ENCODE measurements at regions not wholly inside any gene's neighbourhood (a gene's known extent, or its start where the extent isn't known, plus 50 kb on each side); places are given as distances from the start of the nearest gene placed in this dataset.

DNA sequence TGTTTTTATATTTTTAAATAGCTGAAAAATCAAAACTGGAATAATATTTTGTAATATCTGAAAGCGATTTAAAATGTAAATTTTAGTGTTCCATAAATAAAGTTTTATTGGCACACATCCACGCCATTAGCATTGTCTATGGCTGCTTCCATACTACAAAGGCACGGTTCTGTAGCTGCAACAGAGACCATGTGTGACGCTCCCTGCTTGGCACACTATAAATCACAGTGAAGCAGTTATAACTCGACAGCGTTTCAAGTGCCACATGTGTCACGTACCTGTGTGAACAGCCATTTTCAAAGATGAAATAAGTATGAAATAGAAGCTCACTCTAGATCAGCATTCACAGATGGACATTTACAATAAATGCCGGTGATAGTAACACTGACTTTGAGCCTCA is 810.1 kb upstream of the WWC1 start:
- no peak for DNase-seq (ENCODE audit: low spot score)

DNA sequence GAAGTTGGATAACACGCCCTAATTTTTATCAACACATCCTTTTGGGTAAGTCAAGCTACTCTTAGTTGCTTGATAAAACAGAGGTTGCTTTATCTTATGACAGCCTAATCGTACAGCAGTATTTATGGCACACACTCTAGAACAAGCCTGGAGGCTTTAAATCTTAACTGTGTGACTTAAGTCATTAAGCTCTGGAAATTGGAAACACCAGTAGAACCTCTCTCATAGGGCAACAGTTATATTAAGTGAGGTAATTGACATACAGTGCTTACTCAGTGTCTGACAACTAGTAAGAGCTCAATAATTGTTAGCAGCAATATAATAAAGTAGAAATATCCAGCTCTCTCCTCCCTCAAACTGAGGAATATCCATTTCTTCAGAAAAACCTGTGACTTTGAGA is 808.9 kb upstream of the WWC1 start:
- DNase-seq (ENCODE audit: low spot score) = no peak

DNA sequence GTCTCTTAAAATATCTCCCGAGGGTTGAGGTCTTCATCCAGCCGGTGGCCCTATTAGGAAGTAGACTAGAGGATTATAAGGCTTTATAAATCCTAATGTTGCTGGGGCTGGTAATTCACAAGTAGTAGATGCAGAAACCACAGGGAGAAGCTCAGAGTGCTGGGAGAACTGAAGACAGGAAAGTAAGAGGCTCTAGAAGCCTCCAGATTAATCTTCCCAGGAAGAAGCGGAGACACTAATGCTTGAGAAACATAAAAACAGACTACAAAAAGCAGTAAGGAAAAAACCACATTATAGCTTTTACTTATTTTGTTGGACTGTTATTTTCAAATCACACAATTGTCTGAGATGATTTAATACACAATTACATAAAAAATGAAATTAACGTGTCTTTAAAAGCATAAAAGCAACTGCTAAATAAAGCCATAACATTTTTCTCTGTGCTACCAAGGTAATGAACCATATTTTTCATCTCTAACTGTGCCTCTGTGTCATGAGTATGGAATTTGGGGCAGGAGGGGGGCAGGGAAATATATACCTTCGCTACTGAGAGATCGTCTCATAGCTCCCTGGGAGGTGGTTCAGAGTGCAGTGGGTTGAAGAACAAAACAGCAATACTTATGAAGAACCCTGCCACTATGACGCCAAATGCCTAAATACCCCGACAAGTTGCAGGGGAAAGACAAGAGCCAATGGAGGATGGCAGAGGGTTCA is 806.2 kb upstream of the WWC1 start:
- no peak for DNase-seq (ENCODE audit: low spot score)

DNA sequence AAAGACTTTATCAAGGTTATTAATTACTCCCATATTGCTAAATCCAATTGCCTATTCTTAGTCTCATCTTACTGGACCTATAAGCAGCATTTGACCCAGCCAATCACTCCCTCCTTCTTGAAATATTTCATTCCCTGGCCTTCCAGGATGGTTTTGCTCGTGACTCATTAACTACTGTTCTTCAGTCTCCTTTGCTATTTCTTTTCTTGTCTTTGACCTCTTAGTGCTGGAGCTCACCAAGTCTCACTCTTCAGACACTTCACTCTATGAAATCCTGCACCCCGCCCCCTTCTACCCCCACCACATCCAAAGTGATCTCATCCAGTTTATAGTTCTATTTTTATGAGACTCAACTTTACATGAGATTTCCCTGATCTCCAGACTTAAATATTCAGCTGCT is 803.1 kb upstream of the WWC1 start:
- DNase-seq (ENCODE audit: low spot score) = no peak

DNA sequence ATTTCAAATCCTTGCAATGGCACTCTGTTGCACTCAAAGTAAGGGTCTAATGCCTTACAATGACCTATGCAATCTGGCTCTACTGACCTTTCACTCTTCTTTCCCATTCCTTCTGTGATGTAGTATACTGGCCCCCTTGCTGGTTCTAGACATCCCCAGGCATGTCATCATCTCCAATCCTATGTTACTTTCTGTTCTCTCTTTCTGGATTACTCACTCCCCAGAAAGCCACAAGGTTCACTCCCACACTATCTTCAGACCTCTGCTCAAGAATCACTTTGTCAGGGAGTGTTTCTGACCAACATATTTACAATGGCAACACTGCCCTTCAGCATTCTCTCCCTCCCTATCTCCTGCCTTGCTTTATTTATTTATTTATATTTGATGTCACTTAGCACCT is 802.2 kb upstream of the WWC1 start:
- DNase-seq (ENCODE audit: low spot score) = no peak

DNA sequence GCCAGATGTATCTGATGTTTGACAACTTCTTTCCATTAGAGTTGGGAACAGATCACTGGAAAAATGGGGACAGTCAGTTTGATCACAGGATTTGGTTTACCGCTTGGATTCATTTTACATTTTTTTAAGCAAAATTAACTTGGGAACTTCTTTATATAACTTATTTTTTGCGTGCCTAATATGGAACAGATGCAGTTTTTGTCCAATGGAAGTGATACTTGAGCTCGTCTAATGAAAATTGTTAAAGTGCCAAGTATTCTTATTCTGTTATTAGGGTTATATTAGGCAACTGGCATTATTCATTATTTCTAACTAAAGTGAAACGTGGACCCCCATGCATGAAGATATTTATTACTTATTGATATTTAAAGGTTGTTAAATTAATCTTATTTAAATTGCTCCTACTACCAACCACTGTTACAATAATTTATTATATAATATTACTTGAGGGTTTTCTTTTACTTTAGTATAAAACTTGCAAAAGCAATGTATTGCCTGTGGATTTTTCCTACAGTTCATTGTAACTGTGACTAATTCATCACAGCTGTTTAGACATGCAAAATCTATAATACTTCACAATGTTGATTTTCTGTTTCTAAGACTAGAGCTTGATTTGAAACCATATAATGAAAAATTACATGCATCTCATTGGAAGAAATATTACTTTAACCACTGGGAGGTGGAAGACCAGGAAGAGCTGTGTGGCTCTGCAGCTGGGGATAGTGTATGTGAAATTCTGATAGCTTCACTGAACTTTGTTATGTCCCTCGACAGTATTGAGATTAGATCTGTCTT is 787.3 kb upstream of the WWC1 start:
- no peak for DNase-seq (ENCODE audit: low spot score)

DNA sequence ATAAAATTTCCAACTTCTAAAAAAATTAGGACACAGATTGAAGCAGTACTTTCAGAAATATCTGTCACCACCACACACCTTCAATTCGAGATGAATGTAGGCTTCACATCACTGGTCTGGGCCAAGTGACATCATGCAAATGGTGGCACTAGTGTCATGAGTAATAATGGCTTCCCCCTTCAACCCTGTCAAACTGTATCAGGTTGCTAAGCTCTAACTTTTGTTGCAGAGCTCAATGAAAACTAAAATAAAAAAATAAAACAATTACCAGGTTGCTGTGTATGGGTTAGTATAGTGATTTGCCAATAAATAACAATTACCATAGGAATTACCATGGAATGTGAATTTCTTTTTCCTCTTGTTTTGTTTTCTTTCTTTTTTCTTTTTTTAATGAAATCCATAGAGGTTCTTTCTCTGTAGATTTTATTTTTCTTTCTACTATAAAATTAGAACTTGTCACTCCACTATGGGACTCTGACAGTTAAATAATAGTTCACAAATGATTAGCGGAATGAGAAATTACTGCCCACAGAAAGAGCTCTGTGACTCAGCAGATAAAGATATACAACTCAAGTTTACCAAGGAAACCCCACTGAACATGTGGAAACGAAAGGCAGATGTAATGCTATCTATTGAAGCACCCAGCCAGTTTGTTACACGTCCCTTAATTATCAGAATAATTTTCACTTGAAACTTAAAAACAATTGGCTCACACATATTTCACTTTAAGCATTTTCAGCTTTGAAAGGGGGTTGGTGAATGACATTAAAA is 783.8 kb upstream of the WWC1 start:
- no peak for DNase-seq (ENCODE audit: low spot score)

DNA sequence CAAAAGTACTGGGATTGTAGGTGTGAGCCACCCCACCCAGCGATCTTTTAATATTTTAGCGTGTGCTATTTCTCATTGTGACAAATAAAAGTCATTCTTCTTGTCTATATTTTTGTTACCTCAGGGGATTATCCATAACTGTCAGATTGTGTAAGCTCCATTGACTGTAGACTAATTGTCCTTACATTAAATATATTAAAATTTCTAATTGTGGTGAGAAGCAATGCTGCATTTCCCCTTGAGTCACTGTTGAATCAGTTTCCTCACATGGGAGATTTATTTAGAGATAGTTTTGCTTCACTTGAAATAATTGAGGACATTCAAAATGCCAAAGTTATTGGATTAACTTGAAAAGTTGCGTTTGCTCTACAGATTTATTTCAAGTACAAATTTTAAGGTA is 782.4 kb upstream of the WWC1 start:
- DNase-seq (ENCODE audit: low spot score) = no peak

DNA sequence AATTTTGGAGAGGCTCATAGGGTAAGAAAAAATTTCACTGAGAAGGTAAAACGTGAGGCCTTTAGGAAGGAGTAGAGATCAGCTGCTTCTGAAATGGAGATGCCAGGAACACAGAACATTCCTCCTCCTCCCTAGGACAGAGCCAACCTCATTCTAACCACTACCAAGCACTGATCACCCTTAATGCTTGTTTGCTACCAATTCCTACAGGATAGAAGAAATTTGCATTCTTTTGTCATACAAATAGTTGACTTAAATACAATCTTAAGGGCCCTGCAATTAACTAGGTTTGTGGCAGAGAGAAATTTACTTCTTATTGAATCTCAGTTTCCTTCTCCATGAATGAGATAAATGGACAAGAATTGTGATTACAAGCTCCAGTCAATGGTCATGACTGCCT is 780.2 kb upstream of the WWC1 start:
- DNase-seq (ENCODE audit: low spot score) = no peak

DNA sequence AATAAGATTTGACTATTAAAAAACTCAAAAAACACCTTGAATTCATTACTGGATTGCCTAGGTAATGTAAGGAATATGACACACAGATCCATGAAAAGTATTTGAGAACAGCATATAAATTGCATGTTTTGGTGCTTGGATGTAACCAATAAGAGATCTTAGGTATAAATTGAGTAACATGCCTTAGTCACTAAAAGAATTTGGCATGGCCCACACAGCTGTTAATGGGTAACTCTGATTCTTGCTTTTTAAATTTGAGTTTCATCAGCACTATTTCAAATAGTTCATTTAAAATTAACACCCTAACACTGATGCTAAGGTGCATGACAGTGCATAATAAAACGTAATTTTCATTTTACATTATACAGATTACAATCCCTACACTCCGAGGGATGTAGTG is 779.3 kb upstream of the WWC1 start:
- no peak for DNase-seq (ENCODE audit: low spot score)

DNA sequence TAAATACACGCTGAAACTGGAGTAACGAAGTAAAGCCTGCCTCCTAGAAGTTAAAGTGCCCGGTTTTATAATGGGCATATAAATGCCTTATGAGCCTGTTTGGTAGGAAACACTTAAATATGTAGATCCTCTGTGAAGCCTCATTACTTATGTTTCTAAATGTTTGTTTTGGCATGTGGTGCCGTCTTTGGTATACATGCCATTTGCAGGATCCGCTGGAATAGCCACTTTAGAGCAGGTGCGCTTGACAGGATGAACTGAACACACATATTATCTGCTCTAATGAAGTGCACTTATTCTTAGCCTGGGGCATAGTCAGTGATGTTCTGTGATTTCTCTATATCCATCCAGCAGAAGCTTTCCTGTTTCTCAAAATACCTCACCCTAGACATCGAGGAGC is 778.1 kb upstream of the WWC1 start:
- no peak for DNase-seq (ENCODE audit: low spot score)

DNA sequence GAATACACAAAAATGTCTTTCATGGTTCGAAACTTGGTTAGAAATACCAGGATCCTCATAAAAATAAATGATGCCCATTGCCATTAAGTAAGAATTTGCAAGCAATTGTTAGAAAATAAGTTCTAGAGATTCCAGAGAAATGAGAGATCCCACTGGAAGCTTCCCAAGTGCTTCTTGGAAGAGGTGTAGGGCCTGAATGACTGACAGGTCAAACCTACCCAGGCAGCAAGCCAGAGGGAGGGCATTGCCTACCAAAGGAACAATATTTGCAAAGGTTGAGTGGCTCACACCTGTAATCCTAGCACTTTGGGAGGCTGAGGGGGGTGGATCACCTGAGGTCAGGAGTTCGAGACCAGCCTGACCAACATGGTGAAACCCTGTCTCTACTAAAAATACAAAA is 777.0 kb upstream of the WWC1 start:
- no peak for DNase-seq (ENCODE audit: low spot score)

DNA sequence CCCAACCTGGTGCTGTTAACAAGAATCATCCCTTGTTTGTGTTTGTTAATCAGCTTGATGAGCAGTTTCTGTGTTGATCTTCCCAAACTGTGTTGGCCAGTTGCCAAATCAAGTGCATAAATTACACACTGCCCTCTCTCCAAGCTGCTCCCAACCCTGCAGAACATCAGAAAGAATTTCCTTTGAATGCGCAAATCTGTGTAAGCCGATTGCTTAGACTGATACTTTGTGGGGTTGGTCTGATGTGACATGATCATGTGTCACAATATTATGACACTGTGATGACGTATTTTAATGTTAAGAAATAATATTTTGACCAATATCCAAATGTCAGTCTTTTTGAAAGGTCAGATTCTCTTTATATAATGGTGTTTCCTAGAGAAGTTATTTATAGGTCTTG is 766.4 kb upstream of the WWC1 start:
- DNase-seq (ENCODE audit: low spot score) = no peak

DNA sequence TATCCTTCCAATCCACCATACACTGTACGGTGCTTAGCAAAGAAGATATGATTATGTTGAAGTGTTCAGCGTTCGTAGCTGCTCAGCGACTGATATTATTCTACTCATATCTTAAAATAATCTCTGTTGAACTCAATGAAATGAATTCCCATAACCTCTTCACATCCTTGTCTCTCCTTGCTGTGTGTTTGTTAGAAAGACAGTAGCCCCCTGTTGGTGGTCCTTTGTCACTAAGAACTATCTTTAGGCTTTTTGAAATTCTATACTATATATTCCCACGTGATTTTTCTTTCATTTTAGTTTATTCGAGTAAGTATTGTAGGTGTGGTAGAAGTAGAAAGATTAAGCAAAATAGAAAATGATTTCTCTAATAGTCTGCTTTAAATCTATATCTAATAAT is 762.8 kb upstream of the WWC1 start:
- DNase-seq (ENCODE audit: low spot score) = no peak

DNA sequence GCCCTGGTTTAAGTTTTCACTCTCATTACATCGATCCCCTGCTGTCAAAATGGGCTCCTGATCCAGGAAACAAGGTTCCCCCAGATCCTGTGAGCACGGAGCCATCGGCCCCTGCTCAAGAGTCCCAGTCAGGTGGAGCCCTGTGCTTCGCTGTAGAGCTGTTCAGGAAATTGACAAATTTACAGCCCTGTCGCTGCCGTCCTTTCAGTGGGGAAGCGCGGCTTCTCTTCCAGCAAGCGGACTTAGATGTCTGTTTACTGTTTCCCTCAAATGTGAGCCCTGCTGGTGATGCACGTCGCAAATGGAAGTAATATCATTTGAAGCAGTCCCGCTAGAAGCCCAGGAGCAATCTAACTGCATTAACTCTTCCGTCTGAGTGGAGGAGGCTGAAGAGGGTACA is 760.9 kb upstream of the WWC1 start:
- no peak for DNase-seq (ENCODE audit: low spot score)

DNA sequence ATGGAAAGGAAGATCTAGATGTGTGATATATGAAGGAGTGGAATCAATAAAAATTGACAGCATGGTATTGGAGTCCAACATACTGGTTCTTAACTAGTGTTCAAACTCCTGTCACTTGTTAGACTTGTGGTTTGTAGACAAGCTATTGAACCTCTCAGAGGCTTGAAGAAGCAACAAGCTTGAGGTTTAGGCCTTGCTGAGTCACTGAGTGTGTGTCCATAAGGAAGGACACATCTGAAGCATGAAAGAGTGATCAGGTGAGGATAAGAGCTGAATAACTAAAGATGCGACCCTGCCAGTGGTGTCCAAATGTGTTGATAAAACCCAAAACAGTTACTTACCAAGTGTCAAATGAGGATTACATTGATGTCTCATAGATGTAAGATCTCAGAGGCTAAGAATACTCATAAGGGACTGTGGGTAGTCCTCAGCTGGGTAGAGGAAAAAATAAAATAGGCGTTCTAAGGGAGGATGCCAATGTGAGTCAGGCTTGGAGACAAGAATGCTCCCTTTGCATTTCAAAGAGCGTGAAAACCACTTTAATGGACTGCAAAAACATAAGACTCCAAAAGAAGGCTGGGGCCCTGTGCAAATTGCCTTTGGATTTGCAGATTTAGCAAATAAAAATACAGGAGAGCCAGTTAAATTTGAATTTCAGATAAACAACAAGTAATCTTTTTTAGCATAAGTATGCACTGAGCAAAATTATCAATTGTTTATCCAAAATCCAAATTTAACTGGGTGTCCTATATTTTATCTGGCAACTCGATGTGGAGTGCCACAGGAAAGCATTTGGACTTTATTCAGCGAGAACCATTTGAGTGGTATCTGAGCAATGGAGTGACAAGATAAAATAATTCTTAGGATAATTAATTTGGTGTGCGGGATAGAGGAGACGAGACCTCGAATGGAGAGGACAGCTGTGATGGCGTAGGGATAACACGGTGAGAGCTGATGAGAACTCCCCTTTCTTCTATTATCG is 757.3 kb upstream of the WWC1 start:
- no peak for DNase-seq (ENCODE audit: low spot score)

DNA sequence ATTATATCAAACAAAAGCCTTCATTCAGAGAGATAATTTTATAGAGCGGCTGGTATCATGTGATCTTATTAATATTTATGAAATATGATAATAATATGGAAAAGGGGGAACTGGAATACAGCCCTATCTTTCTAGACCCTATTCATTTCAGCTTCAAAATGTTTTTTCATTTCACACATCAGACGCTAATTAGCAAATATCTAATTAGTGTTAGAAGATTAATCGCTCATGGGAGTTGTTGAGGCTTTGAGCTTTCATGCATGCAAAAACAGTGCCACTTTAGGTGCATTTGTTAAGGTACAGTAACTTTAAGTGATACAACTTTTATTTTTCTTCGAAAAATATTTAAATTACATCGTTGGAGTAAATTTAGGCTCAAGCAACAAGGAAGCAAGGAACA is 751.7 kb upstream of the WWC1 start:
- no peak for DNase-seq (ENCODE audit: low spot score)

DNA sequence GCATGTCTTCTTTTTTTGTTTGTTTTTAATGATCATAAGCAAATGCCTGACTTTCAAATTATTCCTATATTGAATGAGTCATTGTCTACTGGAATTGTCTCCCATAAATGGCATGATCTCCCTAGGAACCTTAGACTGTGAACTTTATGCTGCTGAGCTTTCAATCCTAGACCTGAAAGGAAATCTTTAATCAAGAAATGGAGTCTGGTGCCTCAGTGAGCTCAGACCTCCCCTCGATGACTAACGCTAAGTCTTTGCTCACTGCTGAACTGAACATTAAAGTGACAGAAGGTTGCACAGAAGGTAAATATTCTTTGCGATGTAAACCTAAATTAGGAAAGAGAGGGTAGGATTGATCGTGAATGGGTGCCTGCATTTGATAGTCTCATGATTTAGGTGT is 745.2 kb upstream of the WWC1 start:
- DNase-seq (ENCODE audit: low spot score) = no peak

DNA sequence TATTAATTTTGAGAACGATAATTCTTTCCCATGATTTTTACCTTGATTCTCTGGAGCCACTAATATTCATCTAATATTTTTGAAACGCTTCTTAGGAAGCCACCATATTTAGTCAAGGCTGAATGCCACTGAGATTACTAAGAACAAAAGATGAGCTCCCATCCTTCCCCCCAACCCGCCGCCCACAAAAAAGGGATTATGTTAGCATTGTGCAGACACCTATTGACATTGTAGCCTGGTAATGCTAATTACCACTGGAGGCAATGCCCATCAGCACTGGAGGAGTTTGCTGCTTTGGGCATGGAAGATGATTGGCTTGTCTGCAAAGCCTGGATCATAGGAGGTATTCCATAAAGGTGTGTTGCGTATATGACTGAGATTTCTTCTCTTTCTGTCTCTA is 739.1 kb upstream of the WWC1 start:
- DNase-seq (ENCODE audit: low spot score) = no peak

DNA sequence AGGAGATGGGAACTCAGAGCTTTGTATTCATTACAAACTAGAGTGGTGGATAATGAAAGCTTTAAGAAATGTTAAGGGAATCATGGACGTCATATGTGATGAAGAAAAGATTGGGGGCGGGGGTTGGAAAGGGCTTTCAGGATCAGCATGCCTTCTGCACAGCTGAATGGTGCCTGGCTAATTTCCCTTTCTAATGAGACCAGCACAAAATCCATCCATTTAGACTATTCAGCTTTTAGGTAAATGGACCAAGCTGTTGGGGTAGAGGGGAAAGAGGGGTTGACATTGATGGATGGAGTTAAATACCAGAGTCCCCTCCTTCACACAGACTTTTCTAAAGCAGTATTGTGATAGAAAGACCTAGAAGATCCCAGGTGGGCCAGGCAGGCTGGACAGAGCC is 737.9 kb upstream of the WWC1 start:
- no peak for DNase-seq (ENCODE audit: low spot score)

DNA sequence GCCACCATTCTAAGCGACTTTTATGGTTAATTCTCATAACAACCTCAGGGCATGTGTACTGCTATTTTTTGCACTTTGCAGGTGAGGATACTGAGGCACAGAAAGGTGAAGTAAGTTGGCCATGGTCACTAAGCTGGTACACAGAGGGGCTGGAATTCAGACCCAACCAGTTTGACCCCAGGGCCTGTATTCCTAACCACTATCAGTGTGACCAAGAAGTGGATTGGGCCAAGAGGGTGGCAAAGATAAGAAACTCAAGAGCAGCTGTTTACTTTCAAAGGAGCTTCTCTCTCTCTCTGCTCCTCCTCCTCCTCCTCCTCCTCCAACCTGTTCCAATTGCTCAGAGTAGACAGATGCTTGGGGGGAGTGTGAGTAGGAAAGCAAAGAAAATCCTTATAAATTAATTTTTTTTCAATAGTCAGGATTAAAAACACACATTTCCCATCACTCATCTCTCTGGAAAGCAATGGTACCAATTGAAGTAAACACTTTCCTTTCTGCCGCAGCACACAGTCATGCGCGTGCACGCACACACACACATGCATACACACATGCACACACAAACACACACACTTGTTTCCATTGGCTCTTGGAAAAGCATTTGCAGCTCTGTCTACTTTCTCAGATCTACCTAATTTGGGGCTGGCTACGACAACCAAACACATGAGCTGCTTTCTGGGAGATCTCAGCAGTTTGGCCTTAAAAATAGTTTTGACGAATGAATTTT is 736.7 kb upstream of the WWC1 start:
- no peak for DNase-seq (ENCODE audit: low spot score)
